SK-MEL-5 (cell line): ENCODE measurements at regions not wholly inside any gene's neighbourhood (a gene's known extent, or its start where the extent isn't known, plus 50 kb on each side); places are given as distances from the start of the nearest gene placed in this dataset.

Experiments
- DNase-seq: peaks from one replicate; pipeline ENCODE4 v3.0.0-alpha.2; 2016; ENCODE audit warnings: low read depth, low spot score
- in situ Hi-C: cut with HindIII; loops from 2 replicates; pipeline ENCODE4 v1.10.0; 2016; ENCODE audit warnings: low sequenced_read_pairs, high pct_unique_total_duplicates, low pct_unique_long_range_greater_than_20kb

- in situ Hi-C loops, result no loop called here
- DNase-seq, result no peak
Observed at GRCh38 chr5:6218116-6218515, 160.2 kb downstream of the MED10 start.

GRCh38 chr5:6216471-6217075, 161.8 kb downstream of the MED10 start:
- in situ Hi-C loops, result no loop called here
- no peak for DNase-seq

- no peak for DNase-seq
- in situ Hi-C loops, result no loop called here
Observed at GRCh38 chr5:6215891-6216290, 162.5 kb downstream of the MED10 start.

- no peak for DNase-seq
- in situ Hi-C loops, result no loop called here
Observed at GRCh38 chr5:6212244-6212643, 166.1 kb downstream of the MED10 start.

- DNase-seq, result no peak
- in situ Hi-C loops, result no loop called here
Observed at GRCh38 chr5:6206501-6206900, 171.8 kb downstream of the MED10 start.

- in situ Hi-C loops, result no loop called here
- no peak for DNase-seq
Observed at GRCh38 chr5:6202968-6203365, 175.4 kb downstream of the MED10 start.

GRCh38 chr5:6202149-6202967, 176.0 kb downstream of the MED10 start:
- DNase-seq, result peak; percentile 15
- in situ Hi-C loops, result no loop called here

- no peak for DNase-seq
- in situ Hi-C loops, result no loop called here
Observed at GRCh38 chr5:6201631-6202030, 176.7 kb downstream of the MED10 start.

GRCh38 chr5:6198531-6198930, 179.8 kb downstream of the MED10 start:
- in situ Hi-C loops, result no loop called here
- DNase-seq, result no peak

GRCh38 chr5:6197427-6197826, 180.9 kb downstream of the MED10 start:
- in situ Hi-C loops, result no loop called here

GRCh38 chr5:6195711-6196358, 182.5 kb downstream of the MED10 start:
- DNase-seq, result no peak
- in situ Hi-C loops, result no loop called here

More at GRCh38 chr5:6197427-6197826, 180.9 kb downstream of the MED10 start:
- no peak for DNase-seq

- in situ Hi-C loops, result no loop called here
- DNase-seq, result no peak
Observed at GRCh38 chr5:6194906-6195612, 183.3 kb downstream of the MED10 start.

- no peak for DNase-seq
- in situ Hi-C loops, result no loop called here
Observed at GRCh38 chr5:6194261-6194875, 184.0 kb downstream of the MED10 start.

GRCh38 chr5:6193310-6193709, 185.0 kb downstream of the MED10 start:
- DNase-seq, result no peak
- in situ Hi-C loops, result no loop called here

GRCh38 chr5:6190838-6191237, 187.5 kb downstream of the MED10 start:
- DNase-seq, result no peak
- in situ Hi-C loops, result no loop called here

GRCh38 chr5:6188976-6189375, 189.4 kb downstream of the MED10 start:
- no peak for DNase-seq
- in situ Hi-C loops, result no loop called here

GRCh38 chr5:6188344-6188743, 190.0 kb downstream of the MED10 start:
- in situ Hi-C loops, result no loop called here
- DNase-seq, result no peak

- in situ Hi-C loops, result no loop called here
- no peak for DNase-seq
Observed at GRCh38 chr5:6187501-6187900, 190.8 kb downstream of the MED10 start.
